ENCODE measurements at regions not wholly inside any gene's neighbourhood (a gene's known extent, or its start where the extent isn't known, plus 50 kb on each side); places are given as distances from the start of the nearest gene placed in this dataset.
A peak's percentile ranks its signal among the peaks of the same experiment; 100 is the strongest.

GRCh38 chr4:123562994-123563750 lies 166.6 kb downstream of the SPRY1 start:
- H3K4me1 ChIP-seq (ENCODE audit: insufficient read depth, insufficient read length): no peaks in the 10 kb centered on the region
- no peak for DNase-seq (ENCODE audit: low read depth, low spot score)
- H3K27me3 ChIP-seq (ENCODE audit: insufficient read depth, insufficient read length): no peaks in the 10 kb centered on the region
- H3K36me3 ChIP-seq (ENCODE audit: insufficient read depth, insufficient read length, low read length): no peaks in the 10 kb centered on the region
- H3K9ac ChIP-seq (ENCODE audit: insufficient read length, low read depth): no peak overlapping the region
- no peak overlapping the region for H3K4me3 ChIP-seq (ENCODE audit: insufficient read length, low read depth)
- no peaks in the 10 kb centered on the region for H3K9me3 ChIP-seq (ENCODE audit: insufficient read depth, low read length)
- TF ChIP-seq YY1 (IDR thresholded peaks at IDR 0.05; ENCODE audit: insufficient read depth, insufficient read length) (no peak), SUZ12 (IDR thresholded peaks at IDR 0.05; ENCODE audit: extremely low read depth, insufficient read depth, insufficient read length) (no peak), ZNF274 (IDR thresholded peaks at IDR 0.05; ENCODE audit: low read depth, low read length) (no peak)

DNA sequence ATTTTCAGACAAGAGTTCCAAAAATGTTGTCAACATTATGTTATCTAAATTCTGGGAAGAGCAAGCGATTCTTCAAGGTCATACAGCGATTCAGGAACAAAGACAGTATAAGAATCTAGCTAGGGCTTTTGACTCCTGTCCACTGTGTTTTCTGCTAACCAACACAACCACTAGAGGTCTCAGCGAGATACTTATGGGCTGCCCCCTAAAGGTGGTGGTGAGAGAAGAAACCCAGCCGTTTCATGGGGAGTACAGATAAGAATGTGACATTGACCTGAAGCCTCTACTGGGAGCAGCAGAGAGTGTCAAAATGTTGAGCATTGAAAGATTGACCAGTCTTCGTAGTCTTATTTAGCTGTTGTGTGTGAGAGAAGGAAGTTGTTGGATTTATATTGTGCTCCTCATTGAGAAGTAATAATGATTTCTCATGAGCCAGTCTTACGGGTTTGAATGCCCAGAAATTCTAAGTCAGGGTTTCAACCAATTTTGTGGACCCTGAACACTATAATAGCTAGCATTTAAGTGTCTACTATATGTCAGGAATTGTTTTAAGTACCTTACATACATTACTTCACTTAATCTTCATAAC lies 168.3 kb downstream of the SPRY1 start:
- no peak overlapping the region for H3K9ac ChIP-seq (ENCODE audit: insufficient read length, low read depth)
- H3K4me3 ChIP-seq (ENCODE audit: insufficient read length, low read depth): no peak overlapping the region
- H3K4me1 ChIP-seq (ENCODE audit: insufficient read depth, insufficient read length): no peaks in the 10 kb centered on the region
- no peaks in the 10 kb centered on the region for H3K36me3 ChIP-seq (ENCODE audit: insufficient read depth, insufficient read length, low read length)
- DNase-seq (ENCODE audit: low read depth, low spot score): peak; percentile 57
- no peak for TF ChIP-seq SUZ12 (IDR thresholded peaks at IDR 0.05; ENCODE audit: extremely low read depth, insufficient read depth, insufficient read length)
- TF ChIP-seq ZNF274 (IDR thresholded peaks at IDR 0.05; ENCODE audit: low read depth, low read length): no peak
- TF ChIP-seq YY1 (IDR thresholded peaks at IDR 0.05; ENCODE audit: insufficient read depth, insufficient read length): no peak
- H3K9me3 ChIP-seq (ENCODE audit: insufficient read depth, low read length): no peaks in the 10 kb centered on the region
- H3K27me3 ChIP-seq (ENCODE audit: insufficient read depth, insufficient read length): no peaks in the 10 kb centered on the region

- no peak for TF ChIP-seq ZNF274 (IDR thresholded peaks at IDR 0.05; ENCODE audit: low read depth, low read length)
- no peak for TF ChIP-seq YY1 (IDR thresholded peaks at IDR 0.05; ENCODE audit: insufficient read depth, insufficient read length)
- TF ChIP-seq SUZ12 (IDR thresholded peaks at IDR 0.05; ENCODE audit: extremely low read depth, insufficient read depth, insufficient read length): no peak
- H3K27me3 ChIP-seq (ENCODE audit: insufficient read depth, insufficient read length): no peaks in the 10 kb centered on the region
- no peaks in the 10 kb centered on the region for H3K36me3 ChIP-seq (ENCODE audit: insufficient read depth, insufficient read length, low read length)
- no peaks in the 10 kb centered on the region for H3K4me1 ChIP-seq (ENCODE audit: insufficient read depth, insufficient read length)
- DNase-seq (ENCODE audit: low read depth, low spot score): no peak
- H3K9ac ChIP-seq (ENCODE audit: insufficient read length, low read depth): no peak overlapping the region
- H3K4me3 ChIP-seq (ENCODE audit: insufficient read length, low read depth): no peak overlapping the region
- H3K9me3 ChIP-seq (ENCODE audit: insufficient read depth, low read length): no peaks in the 10 kb centered on the region
These were observed 172.3 kb downstream of the SPRY1 start for GRCh38 chr4:123568936-123569335.

- Histone ChIP-seq H3K9ac (ENCODE audit: insufficient read length, low read depth) (no peak overlapping the region), H3K4me1 (ENCODE audit: insufficient read depth, insufficient read length) (no peaks in the 10 kb centered on the region), H3K4me3 (ENCODE audit: insufficient read length, low read depth) (no peak overlapping the region), H3K9me3 (ENCODE audit: insufficient read depth, low read length) (no peaks in the 10 kb centered on the region), H3K36me3 (ENCODE audit: insufficient read depth, insufficient read length, low read length) (no peaks in the 10 kb centered on the region), H3K27me3 (ENCODE audit: insufficient read depth, insufficient read length) (no peaks in the 10 kb centered on the region)
- DNase-seq (ENCODE audit: low read depth, low spot score): no peak
- no peak for TF ChIP-seq SUZ12 (IDR thresholded peaks at IDR 0.05; ENCODE audit: extremely low read depth, insufficient read depth, insufficient read length)
- TF ChIP-seq YY1 (IDR thresholded peaks at IDR 0.05; ENCODE audit: insufficient read depth, insufficient read length): no peak
- TF ChIP-seq ZNF274 (IDR thresholded peaks at IDR 0.05; ENCODE audit: low read depth, low read length): no peak
These were observed 172.9 kb downstream of the SPRY1 start for GRCh38 chr4:123569541-123569940.

DNA sequence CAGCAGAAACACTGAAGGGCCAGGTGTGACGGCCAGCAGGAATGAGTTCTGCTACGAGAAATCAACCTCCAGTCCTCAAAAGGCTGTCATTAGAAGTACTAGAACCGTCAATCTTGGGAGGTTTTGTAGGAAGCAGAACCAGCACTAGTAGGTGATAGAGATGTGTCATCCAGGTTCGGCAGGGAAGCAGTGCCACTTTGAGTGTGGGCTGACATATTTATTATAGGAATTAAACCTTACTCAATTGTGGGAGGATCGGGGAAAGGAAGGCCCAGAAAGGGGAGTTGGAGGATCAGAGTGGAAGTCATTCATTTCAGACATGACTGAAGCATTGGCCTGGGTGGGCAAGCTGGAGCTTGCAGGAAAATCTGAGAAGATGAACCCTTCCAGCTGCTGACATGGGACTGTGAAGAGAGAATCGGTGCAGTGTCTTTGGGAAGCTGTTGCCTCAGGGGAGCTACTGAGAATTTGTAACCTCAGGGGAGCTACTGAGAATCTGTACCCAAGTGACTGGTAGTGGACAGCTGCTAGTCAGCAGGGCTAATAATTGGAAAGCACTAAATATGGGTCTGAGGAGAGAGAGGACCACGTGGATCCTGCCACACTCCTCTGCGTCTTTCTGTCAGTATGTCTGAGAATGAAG lies 177.4 kb downstream of the SPRY1 start:
- Histone ChIP-seq H3K4me1 (ENCODE audit: insufficient read depth, insufficient read length) (no peaks in the 10 kb centered on the region), H3K36me3 (ENCODE audit: insufficient read depth, insufficient read length, low read length) (no peaks in the 10 kb centered on the region), H3K9me3 (ENCODE audit: insufficient read depth, low read length) (no peaks in the 10 kb centered on the region), H3K27me3 (ENCODE audit: insufficient read depth, insufficient read length) (no peaks in the 10 kb centered on the region), H3K4me3 (ENCODE audit: insufficient read length, low read depth) (no peak overlapping the region), H3K9ac (ENCODE audit: insufficient read length, low read depth) (no peak overlapping the region)
- no peak for DNase-seq (ENCODE audit: low read depth, low spot score)
- TF ChIP-seq YY1 (IDR thresholded peaks at IDR 0.05; ENCODE audit: insufficient read depth, insufficient read length): no peak
- no peak for TF ChIP-seq ZNF274 (IDR thresholded peaks at IDR 0.05; ENCODE audit: low read depth, low read length)
- TF ChIP-seq SUZ12 (IDR thresholded peaks at IDR 0.05; ENCODE audit: extremely low read depth, insufficient read depth, insufficient read length): no peak

DNA sequence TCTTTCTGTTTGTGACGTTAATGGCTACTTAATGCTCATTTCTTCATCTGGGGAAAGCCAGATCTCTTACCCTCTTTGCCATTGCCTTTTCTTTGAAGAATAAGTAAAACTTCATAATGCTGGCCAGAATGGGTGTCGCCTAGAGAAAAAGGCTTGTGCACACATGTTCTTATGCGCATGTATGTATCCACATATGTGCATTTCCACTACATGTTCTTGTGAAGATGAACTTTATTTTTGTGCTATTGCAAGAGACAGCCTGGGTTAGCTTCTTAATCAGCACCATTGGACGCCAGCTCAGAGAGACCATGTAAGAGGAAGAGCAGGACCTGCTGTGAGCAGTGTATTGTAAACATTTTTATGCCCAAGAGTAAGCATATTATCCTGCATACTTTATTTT lies 178.7 kb downstream of the SPRY1 start:
- no peaks in the 10 kb centered on the region for H3K27me3 ChIP-seq (ENCODE audit: insufficient read depth, insufficient read length)
- no peaks in the 10 kb centered on the region for H3K36me3 ChIP-seq (ENCODE audit: insufficient read depth, insufficient read length, low read length)
- H3K9me3 ChIP-seq (ENCODE audit: insufficient read depth, low read length): peaks cover 4% of the 10 kb centered on the region; the same call in 1 of the 2 replicates
- TF ChIP-seq YY1 (IDR thresholded peaks at IDR 0.05; ENCODE audit: insufficient read depth, insufficient read length): no peak
- TF ChIP-seq SUZ12 (IDR thresholded peaks at IDR 0.05; ENCODE audit: extremely low read depth, insufficient read depth, insufficient read length): no peak
- TF ChIP-seq ZNF274 (IDR thresholded peaks at IDR 0.05; ENCODE audit: low read depth, low read length): no peak
- H3K4me3 ChIP-seq (ENCODE audit: insufficient read length, low read depth): no peak overlapping the region
- no peaks in the 10 kb centered on the region for H3K4me1 ChIP-seq (ENCODE audit: insufficient read depth, insufficient read length)
- H3K9ac ChIP-seq (ENCODE audit: insufficient read length, low read depth): no peak overlapping the region
- no peak for DNase-seq (ENCODE audit: low read depth, low spot score)

Data from NT2/D1 (cell line).